NCI-H2081 (cell line): ENCODE measurements at regions not wholly inside any gene's neighbourhood (a gene's known extent, or its start where the extent isn't known, plus 50 kb on each side); places are given as distances from the start of the nearest gene placed in this dataset.
"Not testable (repeated sequence)": the region's sequence is repeated elsewhere in the genome, so short reads cannot be mapped to it uniquely, and the experiment has no call there.

ENCODE experiments used
- DNase-seq, 2 experiments: peaks; one replicate each; lab custom pipeline; 2025; lab: John Stamatoyannopoulos, UW

- peak; percentile 85 to 99 for DNase-seq
Observed at GRCh38 chr18:34352385-34353163, 127.9 kb upstream of the NOL4 start.

DNA sequence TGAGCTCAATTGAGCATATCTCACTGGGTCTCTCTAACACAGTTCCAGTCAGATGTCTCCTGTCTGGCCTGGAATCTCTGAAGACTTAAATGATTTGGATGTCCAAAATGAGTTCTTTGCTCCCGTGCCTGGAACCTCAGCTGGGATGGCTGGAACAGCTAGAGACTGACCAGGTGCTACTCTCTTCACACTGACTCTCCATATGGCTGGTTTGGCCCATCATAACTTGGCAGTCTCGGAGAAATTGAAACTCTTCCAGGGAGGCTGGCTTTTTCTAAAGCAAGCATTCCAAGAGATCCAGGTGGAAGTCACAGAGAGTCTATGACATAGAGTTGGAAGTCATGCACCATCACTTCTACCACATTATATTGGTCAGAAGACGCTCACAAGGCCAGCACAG, 129.6 kb upstream of the NOL4 start:
- DNase-seq: no peak

GRCh38 chr18:34357944-34358580, 133.3 kb upstream of the NOL4 start:
- DNase-seq: no peak

DNA sequence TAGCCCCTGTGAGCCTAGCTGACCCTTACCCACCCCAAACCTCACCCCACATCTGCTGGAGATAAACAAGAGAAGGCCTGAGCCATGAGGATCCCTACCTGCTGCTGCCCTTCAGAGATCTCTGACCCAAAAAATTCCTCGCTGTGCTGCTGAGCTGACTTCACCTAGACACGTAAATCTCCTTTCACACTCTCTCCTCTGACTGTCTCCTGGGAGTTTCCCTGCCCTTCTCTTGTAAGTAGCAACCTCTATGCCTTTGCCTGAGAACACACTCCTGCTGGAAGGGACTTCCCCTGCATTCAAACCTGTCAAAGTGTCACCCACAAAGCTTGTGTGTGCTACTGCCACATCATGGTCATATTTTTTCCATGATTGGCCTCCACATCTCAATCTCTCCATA, 134.2 kb upstream of the NOL4 start:
- no peak for DNase-seq

DNA sequence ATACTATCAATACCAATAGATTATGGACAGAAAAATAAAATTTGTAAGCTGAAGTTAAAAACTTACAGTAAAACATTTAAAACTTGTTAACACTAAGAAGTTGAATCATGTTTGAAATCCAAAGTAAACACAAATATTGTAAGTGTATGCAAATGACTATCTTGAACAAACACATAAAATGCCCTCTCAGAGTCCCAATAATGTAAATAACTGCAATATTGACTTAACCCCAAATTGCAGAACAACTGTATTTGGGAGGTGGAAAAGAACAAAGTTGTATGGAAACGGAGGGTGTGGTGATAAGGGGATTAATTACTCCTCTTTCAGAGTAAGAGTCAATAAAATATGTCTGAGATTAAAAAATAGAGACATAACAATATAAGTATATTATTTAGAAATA, 140.0 kb upstream of the NOL4 start:
- peak in 1 of 2 experiments; percentile 21 for DNase-seq

DNA sequence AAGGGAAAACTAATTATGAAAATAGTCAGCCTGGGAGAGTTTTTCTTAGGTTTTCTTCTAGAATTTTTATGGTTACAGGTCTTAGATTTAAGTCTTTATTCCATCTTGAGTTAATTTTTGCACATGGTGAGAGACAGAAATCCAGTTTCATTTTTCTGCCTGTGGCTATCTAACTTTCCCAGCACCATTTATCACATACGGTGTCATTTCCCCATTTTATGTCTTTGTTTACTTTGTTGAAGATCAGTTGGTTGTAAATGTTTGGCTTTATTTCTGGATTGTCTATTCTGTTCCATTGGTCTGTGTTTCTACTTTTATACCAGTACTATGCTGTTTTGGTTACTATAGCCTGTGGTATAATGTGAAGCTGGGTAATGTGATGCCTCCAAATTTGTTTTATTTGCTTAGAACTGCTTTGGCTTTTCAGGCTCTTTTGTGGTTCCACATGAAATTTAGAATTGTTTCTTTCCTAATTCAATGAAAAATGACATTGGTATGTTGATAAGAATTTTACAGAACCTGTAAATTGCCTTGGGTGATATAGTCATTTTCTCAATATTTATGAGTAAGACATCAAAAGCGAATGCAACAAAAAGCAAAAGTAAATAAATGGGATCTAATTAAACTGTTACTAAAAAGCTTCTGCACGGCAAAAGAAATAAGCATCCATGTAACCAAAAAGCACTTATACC, 146.1 kb upstream of the NOL4 start:
- DNase-seq: no peak

DNA sequence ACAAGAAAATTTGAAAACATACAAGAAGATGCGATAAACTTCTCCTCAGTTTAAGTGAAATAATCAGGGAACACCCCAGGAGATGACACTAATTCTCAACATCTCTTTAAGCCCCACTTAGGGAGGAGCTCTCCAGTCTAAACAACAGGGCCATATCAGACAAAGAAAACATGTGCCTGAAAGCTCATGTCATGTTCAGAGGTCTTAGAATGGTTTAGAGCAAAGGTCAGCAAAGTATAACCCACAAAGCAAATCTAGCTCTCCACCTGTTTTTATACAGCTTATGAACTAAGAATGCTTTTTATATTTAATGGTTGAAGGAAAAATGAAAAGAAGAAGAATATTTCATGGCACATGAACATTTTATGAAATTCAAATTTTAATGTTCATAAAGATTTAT, 155.6 kb upstream of the NOL4 start:
- DNase-seq: no peak

- DNase-seq: no peak
Observed at GRCh38 chr18:34385311-34385710, 160.6 kb upstream of the NOL4 start.

DNA sequence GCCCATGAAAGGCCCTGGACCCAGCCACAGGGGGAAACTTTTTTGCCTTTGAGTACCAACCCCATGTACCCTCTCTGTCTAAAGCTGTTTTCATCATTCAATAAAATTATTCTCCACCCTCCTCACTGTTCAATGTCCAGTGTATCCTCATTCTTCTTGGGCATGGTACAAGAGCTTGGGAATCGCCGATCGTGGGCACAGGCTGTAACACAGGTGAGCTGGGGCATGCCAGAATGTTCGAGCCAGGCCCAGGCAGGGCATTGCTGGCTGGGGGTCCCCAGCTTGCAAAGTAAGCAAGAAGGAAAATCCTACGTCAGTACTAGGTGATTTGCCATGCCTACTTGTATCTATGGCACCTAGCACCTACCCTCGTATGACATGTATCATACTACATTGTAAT, 162.1 kb upstream of the NOL4 start:
- DNase-seq: no peak

GRCh38 chr18:34397286-34397896, 172.7 kb upstream of the NOL4 start:
- DNase-seq: no peak

- no peak for DNase-seq
Observed at GRCh38 chr18:34399892-34400291, 175.2 kb upstream of the NOL4 start.

DNA sequence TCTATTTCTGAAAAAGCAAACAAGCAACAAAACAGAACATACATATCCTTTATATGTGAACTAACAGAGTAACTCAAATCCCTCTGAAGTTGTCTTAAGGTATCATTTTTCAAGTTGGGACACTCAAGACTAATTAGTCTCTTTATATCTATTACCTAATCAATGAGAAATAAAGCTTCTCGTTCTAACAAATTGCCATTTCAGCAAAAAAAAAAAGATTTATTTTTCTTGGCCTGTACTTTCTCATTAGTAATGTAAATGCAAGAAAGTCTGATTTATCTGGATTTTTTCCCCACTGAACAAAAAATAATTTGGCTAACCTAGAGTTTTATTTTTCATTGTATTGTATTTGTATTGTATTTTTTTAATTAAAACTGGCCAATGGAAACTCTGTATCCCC, 176.1 kb upstream of the NOL4 start:
- no peak for DNase-seq

DNA sequence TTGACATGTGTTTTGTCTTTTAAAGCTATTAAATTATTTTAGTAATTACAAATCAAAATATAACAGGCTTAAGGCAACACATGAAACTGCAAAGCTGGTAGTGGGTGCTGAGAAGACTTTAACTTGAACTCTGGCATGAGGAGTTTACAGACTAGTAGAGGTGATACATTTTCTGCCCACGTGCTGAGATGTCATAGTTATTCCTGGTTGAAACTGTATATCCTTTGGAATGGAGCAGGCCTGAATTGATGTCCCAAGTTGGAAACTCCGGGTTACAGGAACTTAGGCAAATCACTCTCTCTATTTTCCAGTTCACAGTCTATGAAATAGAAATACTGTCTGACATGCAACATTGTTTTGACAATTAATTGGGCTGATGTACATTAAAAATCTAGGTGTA, 177.1 kb upstream of the NOL4 start:
- no peak for DNase-seq

- not testable (repeated sequence) for DNase-seq
Observed at GRCh38 chr18:34407471-34407870, 182.8 kb upstream of the NOL4 start.

- no peak for DNase-seq
Observed at GRCh38 chr18:34411952-34412351, 187.2 kb upstream of the NOL4 start.

GRCh38 chr18:34431042-34431441, 206.3 kb upstream of the NOL4 start:
- no peak for DNase-seq

DNA sequence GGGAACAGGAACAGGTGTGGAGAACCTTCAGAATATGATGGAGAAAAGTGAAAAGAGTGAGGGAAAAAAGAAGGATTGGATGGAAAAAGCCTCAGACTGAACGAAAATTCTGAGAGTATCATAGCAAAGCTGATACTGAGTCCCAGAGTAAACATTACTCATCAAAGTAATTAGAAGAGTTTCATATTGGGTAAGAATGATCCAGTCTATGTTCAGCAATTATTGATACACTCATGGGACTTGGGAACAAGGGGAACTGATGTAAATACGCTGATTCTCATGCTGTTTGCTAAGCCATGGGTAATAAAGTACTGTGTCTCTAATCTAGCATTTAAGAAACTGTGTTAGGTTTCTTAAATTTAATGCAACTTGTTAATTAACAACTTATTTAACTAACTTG, 219.9 kb upstream of the NOL4 start:
- DNase-seq: no peak

DNA sequence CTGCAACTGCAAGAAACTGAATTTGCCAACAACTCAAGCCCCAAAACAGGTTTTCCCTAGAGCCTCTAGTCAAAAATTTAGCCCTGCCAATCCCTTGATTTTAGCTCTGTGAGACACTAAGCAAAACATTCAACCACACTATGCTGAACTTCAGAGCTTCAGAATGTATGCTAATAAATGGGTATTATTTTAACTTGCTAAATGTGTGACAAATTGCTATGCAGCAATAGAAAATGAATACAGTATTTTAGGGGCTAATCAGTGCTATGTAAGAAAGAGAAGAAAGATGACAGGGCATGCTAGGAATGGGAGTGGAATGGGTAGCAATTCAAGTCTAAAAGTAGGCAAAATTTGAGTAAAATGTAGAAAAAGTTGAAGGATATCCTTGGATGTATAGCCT, 223.9 kb upstream of the NOL4 start:
- DNase-seq: no peak

GRCh38 chr18:34457761-34458160, 233.0 kb upstream of the NOL4 start:
- DNase-seq: no peak

- no peak for DNase-seq
Observed at GRCh38 chr18:34458410-34458977, 233.8 kb upstream of the NOL4 start.

DNA sequence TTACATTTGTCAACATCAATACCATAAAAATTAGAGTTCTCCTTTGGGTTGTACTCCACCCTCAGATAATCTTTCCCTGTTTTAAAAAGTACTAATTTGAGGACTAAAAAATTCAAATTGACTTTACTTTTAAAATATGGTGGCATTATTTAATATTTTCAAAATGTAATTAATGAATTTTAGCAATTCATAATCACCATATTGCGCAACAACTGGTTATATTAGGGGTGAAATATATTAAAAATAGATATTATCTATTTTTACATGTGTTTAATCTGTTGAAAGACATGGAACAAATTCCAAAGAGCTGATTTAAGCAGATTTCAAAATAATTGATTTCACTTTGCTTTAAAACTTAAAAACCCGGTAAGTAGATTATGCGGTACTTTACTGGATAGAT, 236.6 kb upstream of the NOL4 start:
- DNase-seq: no peak

GRCh38 chr18:34467058-34467457, 242.3 kb upstream of the NOL4 start:
- no peak for DNase-seq
